Fibroblast of gingiva (primary cell): ENCODE measurements at regions not wholly inside any gene's neighbourhood (a gene's known extent, or its start where the extent isn't known, plus 50 kb on each side); places are given as distances from the start of the nearest gene placed in this dataset.
A peak's percentile ranks its signal among the peaks of the same experiment; 100 is the strongest.

Experiments used
- DNase-seq: peaks from one replicate; pipeline ENCODE4 v3.0.0-alpha.2; 2011; ENCODE audit warnings: low read depth

GRCh38 chr6:170083236-170084051 lies 207.4 kb downstream of the DLL1 start:
- no peak for DNase-seq

GRCh38 chr6:170082531-170083187 lies 208.2 kb downstream of the DLL1 start:
- DNase-seq, result no peak

GRCh38 chr6:170082067-170082466 lies 208.8 kb downstream of the DLL1 start:
- no peak for DNase-seq

- DNase-seq, result no peak
Observed at GRCh38 chr6:170081556-170081955, 209.3 kb downstream of the DLL1 start.

GRCh38 chr6:170080828-170081371 lies 210.0 kb downstream of the DLL1 start:
- DNase-seq, result no peak

GRCh38 chr6:170080169-170080827 lies 210.6 kb downstream of the DLL1 start:
- no peak for DNase-seq

- DNase-seq, result no peak
Observed at GRCh38 chr6:170076466-170077165, 214.3 kb downstream of the DLL1 start.

GRCh38 chr6:170075659-170076223 lies 215.1 kb downstream of the DLL1 start:
- DNase-seq, result no peak

- DNase-seq, result no peak
Observed at GRCh38 chr6:170074907-170075306, 216.0 kb downstream of the DLL1 start.

- no peak for DNase-seq
Observed at GRCh38 chr6:170074435-170074834, 216.4 kb downstream of the DLL1 start.

- no peak for DNase-seq
Observed at GRCh38 chr6:170073846-170074245, 217.0 kb downstream of the DLL1 start.

GRCh38 chr6:170072246-170072645 lies 218.6 kb downstream of the DLL1 start:
- DNase-seq, result no peak

- no peak for DNase-seq
Observed at GRCh38 chr6:170069611-170070010, 221.3 kb downstream of the DLL1 start.

- DNase-seq, result no peak
Observed at GRCh38 chr6:170068496-170068895, 222.4 kb downstream of the DLL1 start.

GRCh38 chr6:170067923-170068360 lies 222.9 kb downstream of the DLL1 start:
- no peak for DNase-seq

GRCh38 chr6:170067181-170067641 lies 223.7 kb downstream of the DLL1 start:
- DNase-seq, result peak; percentile 7

GRCh38 chr6:170066679-170067078 lies 224.2 kb downstream of the DLL1 start:
- DNase-seq, result no peak

GRCh38 chr6:170063851-170064602 lies 226.9 kb downstream of the DLL1 start:
- DNase-seq, result no peak

- no peak for DNase-seq
Observed at GRCh38 chr6:170063431-170063830, 227.4 kb downstream of the DLL1 start.

- DNase-seq, result no peak
Observed at GRCh38 chr6:170062915-170063241, 228.0 kb downstream of the DLL1 start.
